Peyer's patch (tissue), 4 donors: ENCODE measurements at regions not wholly inside any gene's neighbourhood (a gene's known extent, or its start where the extent isn't known, plus 50 kb on each side); places are given as distances from the start of the nearest gene placed in this dataset.

Source experiments
- DNase-seq, 3 donors: peaks; one replicate each; pipeline ENCODE4 v3.0.0-alpha.2; 2017 to 2019
- H3K27ac ChIP-seq, 4 donors: fragments of 200-600 bp; sonication (generic); one replicate each; pipeline ENCODE4 v1.5.1; 2016 to 2019
- H3K27me3 ChIP-seq, 2 donors: fragments of 200-600 bp; sonication (generic); one replicate each; pipeline ENCODE4 v1.5.1; 2019
- H3K36me3 ChIP-seq, 3 donors: fragments of 200-600 bp; sonication (generic); one replicate each; pipeline ENCODE4 v1.5.1; 2016 to 2019
- H3K4me1 ChIP-seq, 4 donors: fragments of 200-600 bp; sonication (generic); one replicate each; pipeline ENCODE4 v1.5.1; 2016 to 2019
- H3K4me3 ChIP-seq, 4 donors: fragments of 200-600 bp; sonication (generic); 1 replicate in 3 of 4; 2 replicates in 1 of 4; pipeline ENCODE4 v1.5.1; 2016 to 2019; ENCODE audit warnings: mild to moderate bottlenecking in 1 of 4
- H3K9me3 ChIP-seq, 4 donors: fragments of 200-600 bp; sonication (generic); one replicate each; pipeline ENCODE4 v1.5.1; 2016 to 2019; ENCODE audit warnings: mild to moderate bottlenecking in 1 of 4
- POLR2A ChIP-seq, 2 donors: fragments of 450-650 bp; IDR thresholded peaks; one replicate each; pipeline ENCODE4 v1.5.1; 2017; ENCODE audit warnings: antibody characterized with exemption in 2 of 2, mild to moderate bottlenecking in 2 of 2, moderate library complexity in 2 of 2
- TF ChIP-seq, protein P1 (sequence below), 6 experiments: fragments of 450-650 bp in 4 of 6; fragments of 200-600 bp in 2 of 6; sonication (generic) in 1 of 6; IDR thresholded peaks; one replicate each; pipeline ENCODE4 v1.5.1; 2017 to 2019; ENCODE audit warnings: antibody characterized with exemption in 6 of 6, mild to moderate bottlenecking in 3 of 6, moderate library complexity in 1 of 6

DNA sequence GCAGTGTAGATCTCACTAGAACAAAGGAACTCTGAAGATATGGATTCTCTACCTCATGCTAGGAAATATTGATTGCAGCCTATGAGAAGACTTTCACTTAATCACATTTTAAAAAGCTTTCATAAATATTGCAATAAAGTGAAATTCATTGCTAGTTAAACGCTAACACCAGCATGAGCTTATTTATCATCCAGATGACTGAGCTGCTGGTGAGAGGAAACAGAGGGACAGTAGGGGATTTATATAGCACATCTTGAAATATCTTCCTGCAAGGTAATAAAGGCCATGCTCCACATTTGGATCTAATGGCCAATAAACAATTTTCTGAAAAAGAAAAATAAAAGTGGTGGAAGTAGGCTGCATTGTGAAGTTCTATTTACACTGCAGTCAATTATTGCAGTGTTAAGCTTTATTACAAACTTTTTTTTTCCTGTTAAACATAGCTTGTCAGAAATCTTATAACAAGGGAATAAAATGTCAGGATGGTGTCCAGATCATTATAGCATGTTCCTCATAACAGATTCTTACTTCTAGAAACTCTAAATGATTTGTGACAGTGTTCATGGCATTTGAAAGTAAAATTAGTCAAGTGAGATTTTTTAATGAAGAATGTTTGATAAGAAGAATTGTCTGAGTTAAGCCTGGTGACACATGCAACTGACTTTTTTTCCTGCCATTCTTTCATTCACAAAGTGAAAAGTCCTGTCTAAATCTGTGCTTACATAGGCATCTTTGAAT, 342.6 kb downstream of the DMAC1 start:
- no peaks in the 10 kb centered on the region for H3K36me3 ChIP-seq
- TF ChIP-seq, protein P1, sequence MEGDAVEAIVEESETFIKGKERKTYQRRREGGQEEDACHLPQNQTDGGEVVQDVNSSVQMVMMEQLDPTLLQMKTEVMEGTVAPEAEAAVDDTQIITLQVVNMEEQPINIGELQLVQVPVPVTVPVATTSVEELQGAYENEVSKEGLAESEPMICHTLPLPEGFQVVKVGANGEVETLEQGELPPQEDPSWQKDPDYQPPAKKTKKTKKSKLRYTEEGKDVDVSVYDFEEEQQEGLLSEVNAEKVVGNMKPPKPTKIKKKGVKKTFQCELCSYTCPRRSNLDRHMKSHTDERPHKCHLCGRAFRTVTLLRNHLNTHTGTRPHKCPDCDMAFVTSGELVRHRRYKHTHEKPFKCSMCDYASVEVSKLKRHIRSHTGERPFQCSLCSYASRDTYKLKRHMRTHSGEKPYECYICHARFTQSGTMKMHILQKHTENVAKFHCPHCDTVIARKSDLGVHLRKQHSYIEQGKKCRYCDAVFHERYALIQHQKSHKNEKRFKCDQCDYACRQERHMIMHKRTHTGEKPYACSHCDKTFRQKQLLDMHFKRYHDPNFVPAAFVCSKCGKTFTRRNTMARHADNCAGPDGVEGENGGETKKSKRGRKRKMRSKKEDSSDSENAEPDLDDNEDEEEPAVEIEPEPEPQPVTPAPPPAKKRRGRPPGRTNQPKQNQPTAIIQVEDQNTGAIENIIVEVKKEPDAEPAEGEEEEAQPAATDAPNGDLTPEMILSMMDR (IDR thresholded peaks at IDR 0.05), result no peak
- TF ChIP-seq POLR2A (IDR thresholded peaks at IDR 0.05), result no peak

DNA sequence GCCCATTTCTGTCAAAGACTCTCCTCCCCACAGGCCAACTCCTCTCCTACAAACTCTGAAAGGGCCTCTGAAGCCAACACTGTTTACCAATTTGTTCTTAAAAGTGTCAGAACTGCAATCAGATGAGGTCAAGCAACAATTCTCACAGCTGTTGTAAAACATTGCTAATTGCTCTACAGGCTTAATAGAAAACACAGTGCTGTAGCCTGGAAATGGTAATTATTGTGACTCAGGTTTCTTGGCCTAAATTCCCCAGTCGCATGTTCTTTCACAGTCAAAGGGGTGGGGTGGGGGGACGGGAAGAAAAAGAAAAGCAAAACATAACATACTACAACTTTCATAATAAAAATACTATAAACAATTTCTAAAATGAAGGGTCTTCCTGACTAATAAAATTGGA, 343.2 kb downstream of the DMAC1 start:
- no peak overlapping the region for H3K27ac ChIP-seq
- H3K36me3 ChIP-seq, result no peaks in the 10 kb centered on the region
- DNase-seq, result no peak
- no peaks in the 10 kb centered on the region for H3K9me3 ChIP-seq
- H3K27me3 ChIP-seq, result no peaks in the 10 kb centered on the region
- TF ChIP-seq, protein P1 (IDR thresholded peaks at IDR 0.05), result no peak
- no peak for TF ChIP-seq POLR2A (IDR thresholded peaks at IDR 0.05)
- peaks cover 0 to 4% (median 0%) of the 10 kb centered on the region in 4 donors for H3K4me1 ChIP-seq
- no peak overlapping the region for H3K4me3 ChIP-seq

More for the DNA sequence above, 342.6 kb downstream of the DMAC1 start:
- Histone ChIP-seq H3K9me3 (no peaks in the 10 kb centered on the region), H3K4me1 (peaks cover 0 to 4% (median 0%) of the 10 kb centered on the region in 4 donors), H3K27ac (no peak overlapping the region), H3K27me3 (no peaks in the 10 kb centered on the region), H3K4me3 (no peak overlapping the region)
- no peak for DNase-seq

DNA sequence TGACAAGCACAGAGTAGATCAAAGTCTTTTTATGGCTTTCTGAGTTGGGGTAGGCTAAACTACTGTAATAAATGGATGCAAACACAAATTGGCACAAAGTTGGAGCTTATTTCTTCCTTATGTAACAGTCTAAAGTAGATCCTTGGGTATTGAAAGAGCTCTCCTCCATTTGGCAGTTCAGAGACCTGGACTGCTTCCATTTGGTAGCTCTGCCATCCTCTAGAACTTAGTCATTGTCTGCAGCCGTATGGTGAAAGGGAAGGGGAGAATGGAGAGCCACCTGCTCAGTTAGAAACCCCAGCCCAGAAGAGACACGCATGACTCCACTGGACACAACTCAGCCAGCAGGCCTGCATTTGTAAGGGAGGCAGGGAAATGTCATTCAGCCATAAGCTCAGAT, 345.0 kb downstream of the DMAC1 start:
- no peak for DNase-seq
- no peaks in the 10 kb centered on the region for H3K36me3 ChIP-seq
- peaks cover 0 to 4% (median 0%) of the 10 kb centered on the region in 4 donors for H3K4me1 ChIP-seq
- no peak overlapping the region for H3K27ac ChIP-seq
- H3K4me3 ChIP-seq, result no peak overlapping the region
- no peak for TF ChIP-seq POLR2A (IDR thresholded peaks at IDR 0.05)
- TF ChIP-seq, protein P1 (IDR thresholded peaks at IDR 0.05), result no peak
- no peaks in the 10 kb centered on the region for H3K27me3 ChIP-seq
- no peaks in the 10 kb centered on the region for H3K9me3 ChIP-seq

DNA sequence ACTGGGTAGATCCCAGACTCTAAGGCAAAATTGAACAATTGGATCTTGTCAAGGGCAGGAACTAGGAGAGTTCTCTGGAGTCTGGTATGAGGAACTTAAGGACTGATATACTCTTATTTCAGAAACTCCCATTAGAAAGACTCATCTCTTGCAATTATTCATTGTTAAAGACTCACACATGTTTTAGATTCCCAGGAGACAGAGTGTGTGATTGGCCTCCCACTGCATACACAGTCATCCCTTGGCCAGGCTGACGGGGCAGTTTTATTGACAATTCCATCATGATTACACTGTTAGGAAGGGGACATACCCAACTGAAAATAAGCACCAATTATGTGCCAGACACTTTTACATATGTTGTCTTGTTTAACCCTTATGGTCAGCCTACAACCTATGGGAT, 347.2 kb downstream of the DMAC1 start:
- Histone ChIP-seq H3K36me3 (no peaks in the 10 kb centered on the region), H3K4me3 (no peak overlapping the region), H3K27ac (no peak overlapping the region), H3K27me3 (no peaks in the 10 kb centered on the region), H3K9me3 (no peaks in the 10 kb centered on the region), H3K4me1 (peaks cover 0 to 4% (median 0%) of the 10 kb centered on the region in 4 donors)
- TF ChIP-seq POLR2A (IDR thresholded peaks at IDR 0.05), result no peak
- TF ChIP-seq, protein P1 (IDR thresholded peaks at IDR 0.05), result no peak
- DNase-seq, result no peak

DNA sequence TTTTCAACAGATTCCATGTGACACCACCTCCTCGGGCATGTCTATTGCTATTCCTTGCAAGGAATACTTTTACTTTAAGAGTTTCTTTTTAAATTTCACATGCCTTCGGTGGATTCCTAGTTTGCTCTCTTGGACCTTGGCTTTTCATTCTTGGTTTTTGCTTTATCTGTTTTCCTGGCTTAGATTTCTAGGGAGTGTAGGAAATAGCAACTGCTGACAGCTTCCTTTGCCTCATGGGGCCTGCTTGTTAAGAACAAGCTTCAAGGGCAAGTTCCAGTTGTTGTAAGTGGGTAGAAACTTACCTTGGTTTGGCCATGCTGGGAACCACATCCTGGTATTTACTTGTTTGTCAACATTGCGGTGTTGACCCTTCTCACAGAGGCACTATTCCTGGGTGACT, 348.5 kb downstream of the DMAC1 start:
- H3K4me3 ChIP-seq, result no peak overlapping the region
- H3K4me1 ChIP-seq, result no peaks in the 10 kb centered on the region
- no peaks in the 10 kb centered on the region for H3K27me3 ChIP-seq
- H3K27ac ChIP-seq, result no peak overlapping the region
- no peak for DNase-seq
- TF ChIP-seq, protein P1 (IDR thresholded peaks at IDR 0.05), result no peak
- no peak for TF ChIP-seq POLR2A (IDR thresholded peaks at IDR 0.05)
- H3K9me3 ChIP-seq, result no peaks in the 10 kb centered on the region
- H3K36me3 ChIP-seq, result no peaks in the 10 kb centered on the region
